ENCODE measurements at regions not wholly inside any gene's neighbourhood (a gene's known extent, or its start where the extent isn't known, plus 50 kb on each side); places are given as distances from the start of the nearest gene placed in this dataset.

DNA sequence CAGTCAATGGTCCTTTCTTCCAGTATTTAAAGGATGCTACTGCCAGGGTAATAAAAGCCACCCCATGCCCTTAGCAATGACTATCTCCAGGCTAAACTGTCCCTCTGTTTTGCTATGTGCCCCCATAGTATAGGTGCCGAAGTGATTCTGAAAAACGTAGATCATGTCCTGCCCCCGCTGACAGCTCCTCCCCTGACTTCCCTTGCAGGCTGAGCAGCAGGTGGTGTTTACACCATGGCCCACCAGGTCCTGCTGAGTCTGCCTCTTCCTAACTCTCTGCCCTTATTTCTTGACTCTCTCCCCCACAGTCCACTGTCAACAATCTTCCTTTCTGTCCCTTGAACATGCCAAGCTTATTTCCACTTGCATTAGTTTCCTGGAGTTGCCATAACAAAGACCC, 352.5 kb upstream of the TSHZ2 start:
- DNase-seq = no peak

DNA sequence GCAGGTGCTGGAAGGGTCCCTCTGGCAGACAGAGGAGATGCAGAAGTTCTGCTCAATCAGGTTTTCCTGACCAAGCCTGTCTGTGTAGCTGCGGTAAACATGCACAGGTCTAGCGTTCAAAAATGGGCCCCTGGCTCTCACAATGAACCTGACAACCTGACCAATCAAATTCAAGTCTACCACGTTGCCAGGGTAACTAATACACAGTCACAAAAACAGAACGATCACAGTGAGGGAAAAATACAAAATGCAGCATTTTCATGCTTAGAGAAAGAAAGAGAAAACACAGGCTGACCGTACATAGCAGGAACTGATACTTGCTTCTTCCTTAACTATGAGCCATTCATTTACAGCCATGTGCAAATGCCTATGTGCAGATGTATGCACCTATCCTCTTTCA, 353.1 kb upstream of the TSHZ2 start:
- no peak for DNase-seq

DNA sequence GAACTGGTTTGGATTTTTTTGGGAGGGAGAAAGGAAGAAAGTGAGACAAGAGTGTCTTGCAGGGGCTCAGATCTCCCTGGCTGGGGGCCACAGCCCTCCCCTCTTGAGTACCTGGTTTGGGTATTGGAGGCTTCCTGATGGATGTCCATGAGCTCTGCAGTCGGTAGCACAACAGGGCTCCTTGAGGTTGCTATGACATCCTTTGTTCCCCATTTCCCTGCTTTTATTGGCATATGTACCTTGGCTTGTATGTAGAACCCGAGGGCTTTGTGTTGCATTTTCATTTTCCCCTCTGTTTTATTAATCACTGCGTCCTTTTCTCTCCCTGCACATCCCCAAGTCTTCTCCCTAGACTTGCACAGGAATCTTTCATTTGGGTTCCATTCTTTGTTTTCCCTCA, 355.5 kb upstream of the TSHZ2 start:
- no peak for DNase-seq

DNA sequence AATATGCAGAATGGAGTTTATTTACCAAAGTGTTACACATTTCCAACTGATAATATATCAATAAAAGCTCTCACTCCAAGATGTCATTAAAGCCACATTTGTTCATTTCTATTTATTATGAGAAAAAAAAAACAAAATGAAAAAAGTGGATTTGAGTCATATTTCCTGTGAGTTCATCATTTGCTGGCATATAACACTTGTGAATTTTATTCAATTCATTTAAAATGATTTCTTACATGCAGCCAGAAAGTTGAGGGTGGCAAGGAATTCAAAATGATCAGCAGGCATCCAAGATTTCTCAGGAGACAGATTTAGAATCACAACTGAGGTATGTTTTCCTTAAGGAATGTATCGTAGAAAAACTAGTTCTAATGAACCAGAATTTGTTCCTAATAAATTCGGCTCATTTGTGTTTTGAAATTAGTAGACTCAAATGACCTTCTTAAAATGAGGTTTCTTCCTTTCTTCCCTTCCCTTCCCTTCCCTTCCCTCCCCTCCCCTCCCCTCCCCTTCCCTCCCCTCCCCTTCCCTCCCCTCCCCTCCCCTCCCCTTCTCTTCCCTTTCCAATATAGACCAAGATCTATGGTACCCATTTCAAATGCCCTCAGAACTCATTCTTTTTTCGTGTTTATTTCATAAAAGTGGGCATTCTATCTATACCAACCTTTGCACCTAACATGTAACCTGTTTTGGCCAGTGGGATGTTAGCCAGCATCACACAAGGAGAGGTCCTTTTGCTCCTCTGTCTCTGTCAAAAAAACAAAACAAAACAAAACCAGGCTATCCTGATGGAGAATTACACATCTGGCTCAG, 357.9 kb upstream of the TSHZ2 start:
- DNase-seq = no peak

DNA sequence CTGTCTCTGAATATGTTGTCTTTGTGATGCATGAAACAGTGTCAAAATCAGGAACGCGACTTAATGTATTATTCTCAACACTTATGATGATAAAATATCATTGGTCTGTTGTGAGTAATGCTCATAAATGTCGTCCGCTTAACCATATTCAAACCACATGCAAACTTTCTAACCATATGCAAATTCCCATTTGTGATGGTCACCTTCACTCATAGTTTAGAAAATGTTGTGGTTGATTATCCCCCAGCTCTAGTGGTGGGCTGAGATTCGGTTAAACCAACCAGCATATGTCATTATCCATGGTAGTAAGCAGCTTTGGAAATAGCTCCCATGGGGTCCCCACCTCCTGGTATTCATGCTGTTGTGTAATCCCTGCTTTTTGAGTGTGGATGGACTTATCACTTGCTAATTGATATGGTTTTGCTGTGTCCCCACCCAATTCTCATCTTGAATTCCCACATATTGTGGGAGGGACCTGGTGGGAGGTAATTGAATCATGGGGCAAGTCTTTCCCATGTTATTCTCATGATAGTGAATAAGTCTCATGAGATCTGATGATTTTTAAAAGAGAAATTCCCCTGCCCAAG, 360.0 kb upstream of the TSHZ2 start:
- DNase-seq = no peak

DNA sequence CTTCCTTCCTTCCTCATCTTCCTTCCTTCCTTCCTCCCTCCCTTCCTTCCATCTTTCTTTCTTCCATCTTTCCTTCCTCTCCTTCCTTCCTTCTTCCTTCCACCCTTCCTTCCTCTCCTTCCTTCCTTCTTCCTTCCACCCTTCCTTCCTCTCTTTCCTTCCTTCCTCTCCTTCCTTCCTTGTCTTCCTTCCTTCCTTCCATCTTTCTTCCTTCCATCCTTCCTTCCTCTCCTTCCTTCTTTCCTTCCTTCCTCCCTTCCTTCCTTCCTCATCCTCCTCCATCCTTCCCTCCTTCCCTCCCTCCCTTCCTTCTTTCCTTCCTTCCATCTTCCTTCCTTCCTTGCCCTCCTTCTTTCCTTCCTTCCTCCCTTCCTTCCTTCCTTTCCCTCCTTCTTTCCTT, 361.4 kb upstream of the TSHZ2 start:
- DNase-seq = no peak

DNA sequence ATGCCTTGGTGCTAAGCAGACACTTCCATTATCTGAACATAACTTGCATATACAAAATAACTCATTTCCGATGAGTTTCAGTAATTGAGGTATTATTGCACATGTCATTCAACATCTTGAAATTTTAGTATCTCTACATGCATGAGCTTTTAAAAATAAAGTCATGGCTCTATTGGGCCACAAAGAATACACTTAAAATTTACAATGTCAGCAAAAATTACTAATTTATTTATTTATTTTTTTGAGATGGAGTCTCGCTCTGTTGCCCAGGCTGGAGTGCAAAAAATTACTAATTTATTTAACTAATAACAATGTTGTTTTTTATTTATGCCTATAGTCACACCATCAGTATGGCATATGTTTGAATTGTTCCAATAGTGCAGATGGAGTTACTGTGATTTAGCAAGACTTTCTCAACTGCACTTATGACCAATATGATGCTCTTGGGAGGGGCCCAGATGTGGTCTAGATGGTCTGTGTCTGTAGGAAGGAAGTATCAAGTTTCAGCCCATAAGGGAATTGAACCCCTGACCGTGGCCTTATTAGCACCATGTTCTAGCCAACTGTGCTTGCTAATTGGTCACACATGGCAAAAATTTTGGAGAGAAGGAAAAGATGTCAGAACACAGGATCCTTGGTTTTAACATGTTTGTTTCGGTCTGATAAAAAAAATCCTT, 370.7 kb upstream of the TSHZ2 start:
- DNase-seq = no peak

DNA sequence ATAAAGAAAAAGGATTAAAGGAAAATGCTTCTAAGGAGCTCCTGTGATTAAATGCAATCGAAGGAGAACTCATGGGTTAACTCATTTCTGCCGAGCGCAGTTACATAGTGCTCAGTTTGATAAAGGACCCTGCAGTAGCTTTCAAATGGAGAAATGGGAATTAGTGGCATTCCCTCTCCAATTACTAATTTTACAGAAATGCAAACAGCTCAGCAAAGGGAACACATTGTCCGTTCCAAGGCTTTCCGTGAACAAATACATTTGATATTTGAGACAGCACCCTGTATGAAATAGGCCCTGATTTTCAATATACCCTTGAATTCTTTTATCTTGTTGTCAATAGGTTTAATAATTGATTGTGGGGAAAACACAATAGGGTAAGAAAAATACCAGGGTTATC, 375.9 kb upstream of the TSHZ2 start:
- no peak for DNase-seq

DNA sequence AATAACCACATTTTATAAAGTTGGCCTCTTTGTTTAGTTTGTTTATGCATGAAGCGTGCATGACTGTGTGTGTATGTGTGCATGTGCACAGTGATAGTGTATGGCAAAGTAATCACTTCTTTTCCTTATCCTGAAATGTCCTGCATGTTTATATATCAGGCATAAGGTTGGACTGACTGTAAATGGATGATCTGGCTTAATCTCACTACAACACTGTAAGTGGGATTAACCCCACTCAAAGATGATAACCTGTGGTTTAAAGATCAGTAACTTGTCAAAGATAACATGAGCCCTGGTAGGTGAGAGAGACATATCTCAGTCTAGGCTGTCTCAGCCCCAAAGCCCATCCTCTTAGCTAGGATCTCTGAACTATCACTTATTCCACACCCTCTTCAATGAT, 376.6 kb upstream of the TSHZ2 start:
- no peak for DNase-seq

DNA sequence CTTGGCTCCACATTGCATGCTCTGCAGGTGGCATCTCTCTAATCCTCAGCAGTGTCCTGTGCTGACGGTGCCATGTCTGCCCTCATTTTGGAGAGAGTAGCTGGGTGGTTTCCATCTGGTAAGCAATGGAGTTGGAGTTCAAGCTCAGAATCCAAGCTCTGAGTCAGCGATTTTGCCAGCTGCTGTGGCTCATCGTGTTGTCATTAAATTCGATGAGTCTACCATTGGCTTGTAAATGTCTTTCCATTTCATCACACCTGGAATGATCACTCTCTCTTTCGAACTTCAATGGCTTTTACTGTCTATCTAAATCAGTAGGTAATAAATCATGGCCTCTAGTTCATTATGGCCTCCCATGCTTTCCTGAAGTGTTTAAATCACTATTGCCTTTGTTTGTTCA, 378.5 kb upstream of the TSHZ2 start:
- DNase-seq = no peak

DNA sequence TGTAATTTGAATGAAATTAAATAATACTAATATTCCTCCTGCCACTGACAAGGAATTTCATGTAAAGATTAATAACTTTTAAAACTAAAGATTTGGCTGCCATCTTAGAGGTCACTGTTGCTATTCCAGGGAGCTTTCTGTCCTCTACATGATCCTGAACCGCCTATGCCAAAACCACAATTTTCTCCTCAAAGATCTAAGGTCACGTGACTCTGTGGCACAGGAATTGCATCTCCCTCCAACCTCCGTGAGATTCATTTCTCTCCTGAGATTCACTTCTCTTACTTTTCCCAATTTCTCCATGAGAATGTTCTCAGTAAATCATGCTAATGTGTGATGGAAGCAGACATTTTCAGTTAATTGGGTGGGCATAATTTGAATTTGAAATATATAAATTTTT, 379.6 kb upstream of the TSHZ2 start:
- DNase-seq = no peak

DNA sequence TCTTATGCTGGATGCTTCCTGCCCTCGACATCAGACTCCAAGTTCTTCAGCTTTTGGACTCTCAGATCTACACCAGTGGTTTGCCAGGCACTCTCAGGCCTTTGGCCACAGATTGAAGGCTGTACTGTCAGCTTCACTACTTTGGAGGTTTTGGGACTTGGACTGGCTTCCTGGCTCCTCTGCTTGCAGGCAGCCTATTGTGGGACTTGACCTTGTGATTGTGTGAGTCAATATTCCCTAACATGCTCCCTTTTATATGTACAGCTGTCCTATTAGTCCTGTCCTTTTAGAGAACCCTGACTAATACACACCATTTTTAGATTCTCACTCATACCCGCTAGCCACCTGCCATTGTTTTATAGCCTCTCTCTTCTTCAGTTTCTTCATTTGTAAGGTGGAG, 382.1 kb upstream of the TSHZ2 start:
- no peak for DNase-seq

DNA sequence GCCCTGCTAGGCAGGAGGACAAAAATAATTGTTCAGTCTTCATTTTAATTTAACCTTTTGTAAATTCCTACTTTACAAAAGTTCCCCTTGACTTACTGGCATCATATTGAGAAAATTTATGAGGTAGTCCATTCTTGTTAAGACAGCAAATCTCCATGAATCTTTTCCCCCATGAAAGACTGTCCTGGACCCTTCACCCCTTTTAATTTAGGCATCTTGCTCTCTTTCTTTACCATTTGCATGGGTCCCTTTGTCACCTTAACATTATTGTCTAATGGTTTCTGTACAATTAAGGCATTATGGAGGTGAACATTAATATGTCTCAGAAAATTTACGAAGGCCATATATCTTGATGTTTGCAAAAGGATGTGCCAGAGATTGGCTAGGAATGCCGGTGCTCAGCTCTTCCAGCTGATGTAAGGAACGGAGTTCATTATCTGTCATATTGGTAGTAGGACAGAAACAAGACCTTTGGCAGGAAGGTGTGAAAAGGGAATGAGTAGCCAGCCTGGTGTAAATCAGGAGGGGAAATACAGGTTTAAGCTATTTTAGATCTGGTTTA, 382.8 kb upstream of the TSHZ2 start:
- no peak for DNase-seq

DNA sequence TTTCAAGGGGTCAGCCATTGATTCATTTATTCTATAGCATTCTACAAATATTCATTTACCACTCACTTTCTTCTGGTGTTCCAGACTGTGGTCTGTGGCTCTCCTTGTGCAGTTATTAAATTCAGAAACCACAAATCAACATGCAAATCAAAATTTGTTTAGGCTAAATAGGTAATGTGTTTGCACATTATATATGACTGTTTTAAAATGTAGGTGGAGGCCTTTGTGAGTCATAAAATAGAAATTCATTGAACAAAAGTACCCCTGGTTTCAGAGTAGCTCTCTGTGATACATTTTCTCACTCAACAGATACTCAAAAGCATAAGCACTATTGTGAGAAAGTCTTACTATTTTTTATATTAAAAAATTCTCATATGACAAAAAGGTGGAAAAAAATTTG, 385.5 kb upstream of the TSHZ2 start:
- DNase-seq = no peak

DNA sequence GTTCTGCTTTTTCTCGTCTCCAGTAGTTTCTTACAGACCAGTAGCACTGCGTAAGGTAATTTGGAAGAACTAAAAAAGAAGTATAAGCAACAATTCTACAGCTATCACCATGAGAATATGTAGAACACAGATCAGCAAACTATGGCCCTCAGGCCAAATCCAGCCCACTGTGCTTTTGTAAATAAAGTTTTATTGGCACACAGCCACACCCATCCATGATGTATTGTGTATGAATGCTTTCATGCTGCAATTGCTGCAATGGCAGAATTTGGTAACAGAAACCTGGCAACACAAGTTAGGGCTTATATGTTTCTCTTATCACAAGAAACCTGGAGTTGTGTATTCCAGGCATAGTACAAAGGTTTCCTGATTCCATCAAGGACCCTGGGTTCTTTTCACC, 386.8 kb upstream of the TSHZ2 start:
- no peak for DNase-seq

DNA sequence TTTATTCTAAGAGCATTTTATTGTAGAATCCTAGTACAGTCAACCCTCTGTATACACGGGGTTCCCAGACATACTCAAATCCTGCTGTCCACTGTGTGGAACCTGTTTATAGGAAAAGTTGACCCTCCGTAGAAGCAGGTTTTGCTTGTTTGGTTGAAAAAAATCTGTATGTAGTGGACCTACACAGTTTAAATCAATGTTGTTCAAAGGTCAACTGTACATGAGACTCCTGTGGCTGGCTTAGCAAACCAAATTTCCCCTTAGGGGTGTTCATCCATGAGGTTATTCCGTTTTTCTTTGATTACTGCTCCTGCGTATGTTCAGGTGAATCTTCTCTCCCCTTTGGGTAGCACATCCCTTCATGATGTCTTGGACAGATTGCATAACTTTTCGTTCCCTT, 387.0 kb upstream of the ZFP64 start:
- no peak for DNase-seq

DNA sequence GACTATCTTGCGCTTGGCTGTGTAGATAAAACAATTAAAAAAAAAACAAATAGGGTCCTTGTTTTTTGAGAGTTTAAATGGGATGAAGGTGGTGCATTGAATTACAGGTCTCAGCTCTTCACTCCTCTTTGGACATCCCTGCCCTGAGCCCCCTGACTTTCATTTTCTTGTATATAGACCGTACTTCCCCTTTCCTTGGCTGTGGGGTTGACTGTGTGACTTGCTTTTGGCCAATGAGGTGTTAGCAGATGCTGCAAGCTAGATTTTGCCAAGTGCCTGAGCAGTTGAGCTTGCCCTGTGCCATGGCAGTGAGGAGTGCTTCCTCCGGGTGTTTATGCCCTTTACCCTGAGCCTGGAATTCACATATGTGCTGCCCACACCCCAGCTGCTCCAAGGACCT, 386.1 kb upstream of the ZFP64 start:
- no peak for DNase-seq

DNA sequence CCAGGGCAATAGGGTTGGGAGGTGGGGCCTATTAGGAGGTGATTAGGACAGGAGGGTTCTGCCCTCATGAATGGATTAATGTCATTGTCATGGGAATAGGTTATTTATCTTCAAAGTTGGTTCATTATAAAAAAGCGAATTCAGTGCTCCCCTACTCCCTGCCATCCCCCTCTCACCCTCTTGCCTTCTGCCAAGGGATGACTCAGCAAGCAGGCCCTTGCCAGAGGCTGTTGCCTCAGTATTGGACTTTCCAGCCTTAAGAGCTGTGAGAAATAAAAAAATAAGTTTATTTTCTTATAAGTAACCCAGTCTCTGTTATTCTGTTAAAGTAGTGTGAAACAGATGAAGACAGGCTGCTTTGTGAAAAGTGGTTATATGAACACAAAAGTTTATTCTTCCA, 381.1 kb upstream of the ZFP64 start:
- no peak for DNase-seq

DNA sequence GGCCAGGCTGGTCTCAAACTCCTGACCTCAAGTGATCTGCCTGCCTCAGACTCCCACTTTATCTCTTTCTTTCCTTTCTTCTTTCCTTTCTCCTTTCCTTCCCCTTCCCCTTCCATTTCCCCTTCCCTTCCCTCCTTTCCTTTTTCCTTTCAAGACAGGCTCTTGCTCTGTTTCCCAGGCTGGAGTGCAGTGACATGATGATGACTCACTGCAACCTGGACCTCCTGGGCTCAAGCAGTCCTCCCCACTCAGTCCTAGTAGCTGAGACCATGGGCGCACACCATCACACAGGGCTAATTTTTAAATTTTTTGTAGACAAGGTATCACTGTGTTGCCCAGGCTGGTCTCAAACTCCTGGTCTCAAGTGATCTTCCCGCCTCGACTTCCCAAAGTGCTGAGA, 377.6 kb upstream of the ZFP64 start:
- DNase-seq = no peak

DNA sequence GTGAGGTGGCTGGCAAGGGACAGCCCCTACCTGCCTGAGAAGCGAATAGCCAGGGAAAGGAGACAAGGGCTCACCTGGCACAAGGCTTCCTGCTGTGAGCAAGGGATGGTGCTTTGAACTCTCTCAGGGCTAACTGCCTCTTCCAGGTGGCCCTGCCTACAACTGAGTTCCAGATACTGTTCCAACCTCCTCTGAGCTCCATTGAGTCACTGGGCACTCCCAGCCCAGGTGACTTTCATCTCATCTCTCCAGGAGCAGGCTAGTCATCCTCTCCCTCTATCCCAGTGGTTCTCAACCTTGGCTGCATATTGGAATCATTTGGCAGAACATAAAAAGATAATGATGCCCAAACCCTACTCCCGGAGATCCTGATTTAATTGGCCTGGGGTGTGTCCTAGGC, 374.0 kb upstream of the ZFP64 start:
- no peak for DNase-seq

DNA sequence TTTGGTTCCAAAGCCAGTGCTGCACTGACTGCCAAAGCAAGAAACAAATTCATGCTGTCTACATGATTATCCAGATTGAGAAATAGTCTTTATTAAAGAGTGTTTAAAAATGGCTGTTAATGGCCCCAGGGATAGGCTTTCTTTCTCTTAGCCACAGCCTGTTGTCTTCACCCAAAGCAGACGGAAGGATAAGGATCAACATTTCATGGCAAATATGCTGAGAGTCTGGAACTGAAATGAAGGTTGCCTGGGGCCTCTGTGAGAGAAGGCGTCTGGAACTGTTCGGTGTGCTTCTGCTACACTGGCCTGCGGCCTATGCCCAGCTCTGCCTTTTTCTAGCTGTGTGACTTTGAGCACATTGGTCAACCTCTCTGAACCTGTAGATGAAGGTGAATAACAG, 373.0 kb upstream of the ZFP64 start:
- no peak for DNase-seq

DNA sequence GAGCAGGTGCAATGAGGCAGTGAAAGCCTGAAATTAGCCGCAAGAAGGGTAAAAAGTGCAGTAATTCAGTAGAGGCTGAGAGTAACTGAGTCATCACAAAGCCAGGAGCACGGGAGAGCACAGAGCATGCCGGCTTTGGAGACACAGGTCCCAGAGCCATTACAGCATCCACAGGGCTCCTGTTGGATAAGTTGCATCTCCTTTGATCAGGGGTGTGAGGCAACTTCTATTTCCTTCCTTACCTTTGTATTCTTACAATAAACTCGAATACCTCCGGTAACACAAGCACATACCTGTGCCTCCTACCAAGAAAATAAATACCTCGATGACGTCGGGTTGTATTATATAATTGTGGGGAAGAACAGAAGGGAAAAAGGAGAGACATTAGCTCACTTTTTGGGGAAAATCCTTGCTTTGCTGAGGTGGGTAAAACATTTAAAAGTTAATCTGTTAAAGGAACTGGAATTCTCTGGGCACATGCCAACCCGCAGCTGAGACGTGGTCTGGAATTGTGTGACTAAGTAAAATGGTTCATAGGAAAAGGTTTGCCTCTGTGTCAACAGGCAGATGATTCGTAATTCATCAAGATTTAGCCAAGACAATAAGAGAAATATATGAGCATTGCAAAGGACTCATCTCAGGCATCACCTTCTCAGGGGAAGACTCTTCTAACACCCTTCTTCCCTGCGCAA, 360.7 kb upstream of the ZFP64 start:
- no peak for DNase-seq

DNA sequence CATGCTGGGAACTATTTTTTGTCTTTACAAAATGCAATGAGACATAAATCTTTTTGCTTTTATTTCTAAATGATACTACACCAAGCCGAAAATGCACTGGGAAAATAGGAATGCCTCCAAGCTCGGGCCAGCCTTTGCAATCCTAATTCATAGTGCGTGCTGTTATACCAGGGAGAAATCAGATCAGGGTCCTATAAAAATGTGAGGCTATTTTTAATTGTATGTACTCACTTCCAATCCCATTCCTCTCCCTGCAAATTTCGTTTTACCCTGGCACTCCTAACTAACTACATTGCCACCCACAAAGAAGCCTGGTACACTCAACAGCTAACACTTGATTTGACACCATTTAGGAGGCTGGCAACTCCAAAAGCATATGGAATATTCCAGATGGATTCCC, 350.6 kb upstream of the ZFP64 start:
- no peak for DNase-seq

DNA sequence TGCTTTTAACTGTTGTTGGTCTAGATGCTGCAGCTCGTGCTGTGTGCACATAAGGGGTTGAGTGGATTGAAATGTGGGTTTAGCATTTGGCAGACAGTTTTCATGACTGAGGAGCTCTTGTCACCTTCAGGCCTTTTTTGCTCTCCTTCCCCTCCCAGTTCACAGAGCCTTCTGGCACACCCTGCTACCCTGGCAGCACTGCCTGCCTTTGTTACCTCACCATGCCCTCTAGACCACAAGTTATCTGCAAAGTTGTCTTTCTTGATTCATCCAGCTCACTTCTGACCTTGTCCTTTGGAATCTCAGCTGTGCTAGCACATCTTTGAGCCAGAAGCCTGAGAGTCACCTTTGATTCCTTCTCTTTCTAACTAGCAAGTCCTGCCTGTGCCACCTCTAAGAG, 348.9 kb upstream of the ZFP64 start:
- DNase-seq = no peak

Data from activated T-cell treated with anti-CD3 and anti-CD28 coated beads, Interleukin-2, amount 50 U/mL, for 1 hour (primary cell).